Type B pancreatic cell (in vitro differentiated cells): ENCODE measurements at regions not wholly inside any gene's neighbourhood (a gene's known extent, or its start where the extent isn't known, plus 50 kb on each side); places are given as distances from the start of the nearest gene placed in this dataset.

ENCODE experiments used
- DNase-seq: peaks from one replicate; pipeline ENCODE4 v3.0.0; 2021; ENCODE audit warnings: mixed read lengths; ENCODE audit not compliant: unreplicated experiment; ENCODE audit errors: extremely low spot score
- H3K27ac Mint-ChIP-seq: 2 replicates; pipeline ENCODE4 v1.8.0; 2021; ENCODE audit warnings: mild to moderate bottlenecking, mixed read lengths
- H3K27me3 Mint-ChIP-seq: 2 replicates; pipeline ENCODE4 v1.8.0; 2021; ENCODE audit warnings: mixed read lengths
- H3K36me3 Mint-ChIP-seq: 2 replicates; pipeline ENCODE4 v1.8.0; 2021; ENCODE audit warnings: mixed read lengths
- H3K4me1 Mint-ChIP-seq: one replicate; pipeline ENCODE4 v1.8.0; 2021; ENCODE audit warnings: mixed read lengths; ENCODE audit not compliant: unreplicated experiment
- H3K4me3 Mint-ChIP-seq: 2 replicates; pipeline ENCODE4 v1.8.0; 2021; ENCODE audit warnings: mild to moderate bottlenecking, mixed read lengths
- H3K9me3 Mint-ChIP-seq: 2 replicates; pipeline ENCODE4 v1.8.0; 2021; ENCODE audit warnings: mixed read lengths
- CTCF ChIP-seq: fragments of 200-600 bp; sonication (generic); conservative IDR thresholded peaks from 2 replicates; pipeline ENCODE4 v1.5.0; 2021; ENCODE audit warnings: antibody characterized with exemption, mild to moderate bottlenecking

DNA sequence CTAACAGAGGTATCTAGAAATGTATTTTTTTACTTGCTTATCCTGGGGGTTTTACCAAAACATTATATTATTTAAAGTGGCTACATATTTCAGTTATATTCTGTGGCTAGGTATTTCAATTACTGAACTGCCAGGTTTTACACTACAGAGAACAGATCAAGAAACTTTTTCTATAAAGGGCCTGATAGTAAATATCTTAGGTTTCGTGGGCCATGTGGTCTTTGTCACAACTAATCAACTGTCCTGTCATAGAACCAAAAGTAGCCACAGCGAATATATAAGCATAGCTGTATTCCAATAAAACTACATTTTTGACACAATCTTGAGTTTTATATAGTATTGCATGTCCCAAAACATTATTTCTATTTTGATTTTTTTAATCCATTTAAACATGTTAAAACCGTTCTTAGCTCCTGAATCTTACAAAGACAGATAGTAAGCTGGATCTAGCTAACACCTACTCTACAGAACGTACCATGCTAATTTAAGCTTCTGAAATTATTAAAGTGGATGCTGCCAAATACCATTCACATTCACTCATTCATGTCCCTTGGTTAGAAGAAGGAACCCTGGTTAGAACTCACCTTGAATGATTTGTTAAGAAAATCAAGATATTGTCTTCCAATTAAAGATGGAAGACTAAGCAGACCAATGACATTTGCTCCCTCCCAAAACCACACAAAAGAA, 118.2 kb upstream of the TGFBR2 start:
- Mint-ChIP-seq H3K4me3 (no peak overlapping the region), H3K9me3 (peaks cover 10% of the 10 kb centered on the region), H3K27me3 (no peaks in the 10 kb centered on the region), H3K4me1 (no peaks in the 10 kb centered on the region), H3K36me3 (no peaks in the 10 kb centered on the region), H3K27ac (no peak overlapping the region)
- DNase-seq: no peak
- TF ChIP-seq CTCF: no peak

- no peaks in the 10 kb centered on the region for H3K27me3 Mint-ChIP-seq
- no peak for DNase-seq
- H3K4me1 Mint-ChIP-seq: peaks cover 8% of the 10 kb centered on the region
- TF ChIP-seq CTCF: no peak
- H3K9me3 Mint-ChIP-seq: peaks cover 10% of the 10 kb centered on the region
- H3K36me3 Mint-ChIP-seq: no peaks in the 10 kb centered on the region
- no peak overlapping the region for H3K27ac Mint-ChIP-seq
- no peak overlapping the region for H3K4me3 Mint-ChIP-seq
These were observed 113.8 kb upstream of the TGFBR2 start for GRCh38 chr3:30492322-30493192.

DNA sequence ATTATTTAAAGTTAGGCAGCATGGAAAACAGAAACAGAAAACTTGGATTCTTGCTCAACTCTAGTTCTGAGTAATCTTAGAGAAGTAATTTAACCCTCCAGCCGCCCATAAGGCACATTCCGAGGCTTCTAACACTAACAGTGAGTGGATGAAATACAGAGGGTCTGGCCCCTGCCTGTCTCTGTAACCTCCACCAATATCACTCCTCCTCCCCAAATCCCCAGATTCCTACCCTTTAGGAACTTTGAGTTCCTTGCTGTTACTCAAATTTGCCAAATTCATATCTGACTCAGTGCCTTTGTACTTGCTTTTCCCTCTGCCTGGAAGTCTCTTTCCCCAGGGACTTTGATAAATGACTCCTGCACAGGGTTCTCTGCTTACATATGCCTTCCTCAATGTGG, 112.5 kb upstream of the TGFBR2 start:
- no peak overlapping the region for H3K4me3 Mint-ChIP-seq
- no peaks in the 10 kb centered on the region for H3K27me3 Mint-ChIP-seq
- H3K9me3 Mint-ChIP-seq: peaks cover 5% of the 10 kb centered on the region
- no peak overlapping the region for H3K27ac Mint-ChIP-seq
- peaks cover 8% of the 10 kb centered on the region for H3K4me1 Mint-ChIP-seq
- DNase-seq: no peak
- TF ChIP-seq CTCF: no peak
- H3K36me3 Mint-ChIP-seq: no peaks in the 10 kb centered on the region

DNA sequence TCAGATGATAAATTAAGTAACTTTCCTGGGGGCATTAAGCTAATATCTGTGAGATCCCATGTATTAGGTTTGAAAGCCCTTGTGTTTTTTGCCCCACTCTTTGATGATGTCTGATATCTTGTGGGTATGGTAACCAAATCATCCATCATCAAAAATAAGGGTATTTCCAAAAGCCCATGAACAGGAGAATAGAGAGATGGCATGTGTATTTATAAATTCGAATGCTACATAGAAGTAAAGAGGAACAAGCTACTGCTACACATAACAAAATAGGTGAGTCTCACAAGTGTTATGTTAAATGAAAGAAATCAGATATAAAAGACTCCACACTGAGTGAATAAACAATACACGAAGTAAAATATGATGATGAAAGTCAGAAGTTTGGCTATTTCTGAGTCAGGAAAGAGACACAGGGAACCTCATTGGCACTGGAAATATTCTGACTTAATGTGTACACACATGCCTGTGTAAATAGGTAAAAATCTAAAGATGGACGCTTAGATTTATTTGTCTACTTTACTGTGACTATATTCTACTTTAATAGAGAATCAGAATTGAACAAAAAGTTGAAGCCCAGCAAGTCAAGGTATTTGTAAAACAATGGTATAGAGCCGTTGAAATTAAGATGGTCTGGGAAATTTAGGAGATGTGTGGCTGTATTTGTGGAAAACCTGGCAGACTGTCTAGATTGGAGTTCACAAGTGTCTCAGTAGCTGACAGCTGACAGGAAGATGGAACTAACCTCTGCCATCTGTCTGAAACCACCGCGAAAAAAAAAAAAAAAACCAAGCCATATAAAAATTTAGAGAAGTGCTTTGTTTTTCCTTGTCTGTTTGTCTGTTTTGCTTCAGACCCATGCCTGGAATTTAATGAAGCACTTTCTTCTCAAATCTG, 111.0 kb upstream of the TGFBR2 start:
- no peaks in the 10 kb centered on the region for H3K36me3 Mint-ChIP-seq
- no peak for DNase-seq
- TF ChIP-seq CTCF: no peak
- H3K9me3 Mint-ChIP-seq: no peaks in the 10 kb centered on the region
- peaks cover 8% of the 10 kb centered on the region for H3K4me1 Mint-ChIP-seq
- no peaks in the 10 kb centered on the region for H3K27me3 Mint-ChIP-seq
- no peak overlapping the region for H3K4me3 Mint-ChIP-seq
- H3K27ac Mint-ChIP-seq: no peak overlapping the region

DNA sequence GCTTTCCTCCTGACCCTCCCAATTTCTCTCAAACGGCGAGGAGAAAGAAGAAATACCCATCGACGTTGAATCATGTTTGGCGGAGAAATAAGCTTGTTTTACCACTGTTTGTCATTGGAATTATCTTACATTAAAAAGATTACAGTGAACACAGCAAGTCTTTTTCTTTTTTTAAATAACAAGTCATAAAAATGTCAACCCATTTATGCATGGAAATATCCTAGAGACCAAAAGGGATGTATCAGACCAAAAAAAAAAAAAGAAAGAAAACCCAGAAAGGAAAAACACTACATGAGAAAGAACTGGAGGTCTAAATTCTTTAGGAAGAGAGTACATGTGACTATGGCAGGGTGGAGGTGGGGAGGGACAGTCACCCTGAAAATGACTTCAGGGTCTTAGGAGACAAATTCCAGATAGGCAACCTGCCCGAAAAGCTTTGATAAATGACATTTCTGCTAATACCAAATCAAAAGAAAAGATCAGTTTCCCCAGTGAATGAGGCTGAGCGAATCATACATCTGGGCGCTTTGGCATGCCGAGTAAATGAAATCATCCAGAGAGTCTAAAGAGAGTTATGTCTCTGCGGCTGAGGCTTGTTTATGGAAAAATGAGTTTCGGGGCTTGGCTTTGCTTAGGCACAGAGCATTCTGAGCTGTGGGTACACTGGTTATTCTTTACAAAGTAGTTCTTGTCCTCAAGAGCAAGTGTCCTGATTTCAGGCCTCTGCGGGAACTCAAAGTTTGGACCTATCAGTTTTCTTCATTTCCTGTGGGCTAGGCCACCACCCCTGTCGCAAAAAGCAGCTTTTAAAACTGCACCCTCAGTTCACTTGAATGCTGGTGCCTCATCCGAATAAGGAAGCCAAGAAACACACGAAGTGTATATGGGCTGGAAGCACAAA, 110.1 kb upstream of the TGFBR2 start:
- no peaks in the 10 kb centered on the region for H3K27me3 Mint-ChIP-seq
- DNase-seq: no peak
- H3K4me3 Mint-ChIP-seq: no peak overlapping the region
- no peaks in the 10 kb centered on the region for H3K36me3 Mint-ChIP-seq
- no peak overlapping the region for H3K27ac Mint-ChIP-seq
- H3K4me1 Mint-ChIP-seq: peaks cover 8% of the 10 kb centered on the region
- no peak for TF ChIP-seq CTCF
- no peaks in the 10 kb centered on the region for H3K9me3 Mint-ChIP-seq
